ENCODE measurements at regions not wholly inside any gene's neighbourhood (a gene's known extent, or its start where the extent isn't known, plus 50 kb on each side); places are given as distances from the start of the nearest gene placed in this dataset.

DNA sequence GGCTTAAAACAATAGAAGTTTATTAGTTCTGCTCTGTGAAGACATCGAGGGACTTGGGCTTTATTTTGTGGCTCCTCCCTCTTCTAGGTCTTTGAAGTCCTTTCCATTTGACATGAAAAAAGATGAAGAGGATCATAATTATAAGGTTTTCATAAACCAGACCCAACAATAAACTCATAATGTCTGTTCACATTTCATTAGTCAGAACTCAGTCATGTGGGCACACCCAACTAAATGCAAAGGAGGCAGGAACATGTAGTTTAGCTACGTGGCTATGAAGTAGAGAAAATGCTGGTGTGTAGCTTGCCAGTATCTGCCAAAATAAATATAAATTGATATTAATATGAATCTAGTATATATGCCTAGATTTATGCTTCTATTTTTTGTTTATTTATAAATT lies 393.9 kb upstream of the C9orf72 start:
- DNase-seq (ENCODE audit: low read depth in 1 of 2, low spot score in 2 of 2): no peak
- Histone ChIP-seq H3K9me3 (ENCODE audit: insufficient read depth in 2 of 2, low read depth in 1 of 2, low read length in 1 of 2) (no peaks in the 10 kb centered on the region), H3K27ac (ENCODE audit: low read depth, low read length) (no peak overlapping the region), H3K4me1 (replicated peaks in 1 of 4; ENCODE audit: control insufficient read depth in 3 of 4, insufficient read depth in 4 of 4, low read length in 3 of 4) (no peaks in the 10 kb centered on the region), H3K27me3 (replicated peaks in 1 of 4; ENCODE audit: control insufficient read depth in 3 of 4, extremely low read depth in 1 of 4, insufficient read depth in 3 of 4, low read length in 3 of 4) (no peaks in the 10 kb centered on the region), H2BK120ac (replicated peaks; ENCODE audit: low read depth, low read length) (no peak overlapping the region), H3K79me2 (ENCODE audit: control insufficient read depth in 1 of 2, insufficient read depth in 2 of 2, low read length in 2 of 2) (no peaks in the 10 kb centered on the region), H3K23me2 (ENCODE audit: low read depth, low read length) (no peaks in the 10 kb centered on the region), H4K91ac (replicated peaks; ENCODE audit: insufficient read length, low read length) (no peak overlapping the region), H2BK5ac (ENCODE audit: low read depth, low read length) (no peak overlapping the region), H3K18ac (ENCODE audit: extremely low read depth, low read length) (no peak overlapping the region), H2AFZ (ENCODE audit: low read length) (no peak overlapping the region), H3K56ac (replicated peaks; ENCODE audit: insufficient read length, low read depth, low read length) (no peak overlapping the region), H3K36me3 (ENCODE audit: control insufficient read depth in 2 of 4, insufficient read depth in 4 of 4, low read length in 3 of 4) (no peaks in the 10 kb centered on the region), H2BK20ac (ENCODE audit: low read length) (no peak overlapping the region), H3K4ac (replicated peaks; ENCODE audit: insufficient read length, low read depth, low read length) (no peak overlapping the region), H4K20me1 (replicated peaks in 1 of 2; ENCODE audit: control insufficient read depth in 1 of 2, insufficient read depth in 2 of 2, low read length in 2 of 2) (no peaks in the 10 kb centered on the region), H3K4me3 (ENCODE audit: extremely low read depth in 1 of 4, insufficient read depth in 2 of 4, low read depth in 3 of 4, low read length in 4 of 4) (no peak overlapping the region), H2AK5ac (ENCODE audit: low read depth, low read length) (no peak overlapping the region), H3K9ac (replicated peaks in 1 of 4; ENCODE audit: extremely low read depth in 1 of 4, low read depth in 3 of 4, low read length in 3 of 4) (no peak overlapping the region), H4K8ac (ENCODE audit: extremely low read depth, insufficient read depth, low read length) (no peak overlapping the region), H3K4me2 (ENCODE audit: insufficient read depth in 1 of 2, low read depth in 2 of 2, low read length in 2 of 2) (no peak overlapping the region), H3K79me1 (ENCODE audit: low read depth, low read length) (no peaks in the 10 kb centered on the region), H3K14ac (ENCODE audit: insufficient read length) (no peak overlapping the region), H2BK15ac (ENCODE audit: low read length) (no peak overlapping the region), H2BK12ac (ENCODE audit: low read depth, low read length) (no peak overlapping the region), H4K5ac (ENCODE audit: insufficient read length, low read depth, low read length) (no peak overlapping the region), H3K23ac (ENCODE audit: insufficient read length) (no peak overlapping the region)
- ChIA-PET POLR2A (ENCODE audit: partially characterized antibody) (no interaction called here), CTCF (ENCODE audit: partially characterized antibody) (no interaction called here)
- 93% methylated on average over 2 of the region's 2 CpGs; no CpG with 5 or more reads in 1 of the 2 experiments for WGBS, 2 experiments (ENCODE audit: extremely low coverage in 1 of 2, insufficient coverage in 1 of 2, insufficient read length in 1 of 2, insufficient replicate concordance in 2 of 2, low coverage in 1 of 2, low lambda C conversion rate in 2 of 2, missing lambda C conversion rate in 1 of 2)
- no peak for FAIRE-seq
- TF ChIP-seq EGR1 (IDR thresholded peaks at IDR 0.05; ENCODE audit: borderline replicate concordance, low read depth, low read length) (no peak), KDM4A (IDR thresholded peaks at IDR 0.05; ENCODE audit: low read depth, low read length, severe bottlenecking) (no peak), MAFK (IDR thresholded peaks at IDR 0.05; ENCODE audit: low read depth, low read length) (no peak), RXRA (IDR thresholded peaks at IDR 0.05; ENCODE audit: insufficient read depth, low read depth, low read length) (no peak), TCF12 (IDR thresholded peaks at IDR 0.05; ENCODE audit: low read depth, low read length) (no peak), BRCA1 (IDR thresholded peaks at IDR 0.05; ENCODE audit: low read depth, low read length) (no peak), JUND (IDR thresholded peaks at IDR 0.05; ENCODE audit: low read length) (no peak), KDM1A (IDR thresholded peaks at IDR 0.05; ENCODE audit: borderline replicate concordance, low read length) (no peak), JUN (IDR thresholded peaks at IDR 0.05; ENCODE audit: low read depth, low read length) (no peak), NANOG (IDR thresholded peaks at IDR 0.05; ENCODE audit: insufficient read depth, low read depth, low read length, poor library complexity, severe bottlenecking) (no peak), NRF1 (IDR thresholded peaks at IDR 0.05; ENCODE audit: low read depth, low read length) (no peak), TBP (IDR thresholded peaks at IDR 0.05; ENCODE audit: low read depth, low read length) (no peak), BCL11A (IDR thresholded peaks at IDR 0.05; ENCODE audit: low read depth in 2 of 2, low read length in 2 of 2) (no peak)
- TF ChIP-seq, protein P1, sequence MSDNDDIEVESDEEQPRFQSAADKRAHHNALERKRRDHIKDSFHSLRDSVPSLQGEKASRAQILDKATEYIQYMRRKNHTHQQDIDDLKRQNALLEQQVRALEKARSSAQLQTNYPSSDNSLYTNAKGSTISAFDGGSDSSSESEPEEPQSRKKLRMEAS (IDR thresholded peaks at IDR 0.05): no peak
- TF ChIP-seq, protein P2, sequence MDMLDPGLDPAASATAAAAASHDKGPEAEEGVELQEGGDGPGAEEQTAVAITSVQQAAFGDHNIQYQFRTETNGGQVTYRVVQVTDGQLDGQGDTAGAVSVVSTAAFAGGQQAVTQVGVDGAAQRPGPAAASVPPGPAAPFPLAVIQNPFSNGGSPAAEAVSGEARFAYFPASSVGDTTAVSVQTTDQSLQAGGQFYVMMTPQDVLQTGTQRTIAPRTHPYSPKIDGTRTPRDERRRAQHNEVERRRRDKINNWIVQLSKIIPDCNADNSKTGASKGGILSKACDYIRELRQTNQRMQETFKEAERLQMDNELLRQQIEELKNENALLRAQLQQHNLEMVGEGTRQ (IDR thresholded peaks at IDR 0.05; ENCODE audit: low read length): no peak
